Cerebellar nuclear complex (tissue), 1 donor: ENCODE measurements at regions not wholly inside any gene's neighbourhood (a gene's known extent, or its start where the extent isn't known, plus 50 kb on each side); places are given as distances from the start of the nearest gene placed in this dataset.

Experiments used
- DNase-seq, 2 experiments: peaks; one replicate each; lab custom pipeline; 2025; lab: John Stamatoyannopoulos, UW

DNA sequence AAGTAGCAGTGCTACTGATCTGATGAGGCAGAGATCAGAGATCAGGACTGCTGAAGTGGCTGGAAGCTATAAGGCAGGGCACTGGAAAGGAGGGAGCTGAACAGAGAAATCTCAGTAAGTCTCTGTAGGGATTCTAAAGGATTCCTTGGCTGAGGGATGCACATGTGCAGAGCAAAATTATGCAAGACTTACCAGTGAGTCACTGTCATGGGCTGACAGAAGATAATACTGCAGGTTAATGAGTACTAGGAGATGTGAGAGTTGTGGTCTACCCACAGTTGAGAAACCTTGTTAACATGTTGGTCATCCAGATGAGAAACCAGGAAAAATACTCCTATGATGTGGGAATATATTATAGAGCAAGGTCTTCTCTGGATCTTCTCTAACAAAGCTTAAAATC lies 378.1 kb downstream of the HAPSTR1 start:
- no peak for DNase-seq

DNA sequence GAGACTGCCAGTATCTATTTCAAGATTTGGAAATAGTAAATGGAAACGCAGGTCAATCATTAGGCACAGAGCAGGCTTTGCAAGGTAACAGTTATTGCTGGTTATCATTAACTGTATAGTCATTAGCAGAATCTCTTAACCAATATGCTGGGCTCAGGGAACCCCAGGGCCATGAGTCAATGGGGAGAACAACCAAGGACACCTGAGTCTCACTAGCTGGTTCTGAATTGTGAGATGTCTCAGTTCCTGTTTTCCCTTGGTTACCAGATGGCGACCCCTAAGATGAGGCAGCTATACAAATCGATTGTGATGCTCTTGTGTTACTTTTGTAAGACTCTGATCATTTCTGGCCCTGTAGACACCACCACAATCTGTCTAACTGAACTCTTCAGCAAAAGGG lies 385.3 kb downstream of the HAPSTR1 start:
- DNase-seq: no peak

DNA sequence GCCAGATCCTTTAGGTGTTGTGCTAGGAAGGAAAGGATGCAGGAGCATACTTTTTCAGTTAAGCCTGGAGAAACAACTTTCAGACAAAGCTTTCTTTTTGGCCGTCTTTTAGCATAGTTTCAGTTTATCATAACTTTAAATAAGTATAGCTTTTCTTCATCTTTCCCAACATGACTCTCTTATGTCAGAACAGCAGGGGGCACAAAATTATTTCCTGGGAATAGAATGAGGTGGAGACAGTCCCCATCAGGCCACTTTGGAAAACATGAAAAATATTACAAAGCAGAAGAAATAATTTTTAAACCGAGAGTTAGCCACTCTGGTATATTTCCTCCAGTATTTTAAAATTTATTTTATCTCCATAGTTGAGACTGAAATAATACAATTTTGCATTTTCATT lies 387.6 kb downstream of the HAPSTR1 start:
- no peak for DNase-seq

DNA sequence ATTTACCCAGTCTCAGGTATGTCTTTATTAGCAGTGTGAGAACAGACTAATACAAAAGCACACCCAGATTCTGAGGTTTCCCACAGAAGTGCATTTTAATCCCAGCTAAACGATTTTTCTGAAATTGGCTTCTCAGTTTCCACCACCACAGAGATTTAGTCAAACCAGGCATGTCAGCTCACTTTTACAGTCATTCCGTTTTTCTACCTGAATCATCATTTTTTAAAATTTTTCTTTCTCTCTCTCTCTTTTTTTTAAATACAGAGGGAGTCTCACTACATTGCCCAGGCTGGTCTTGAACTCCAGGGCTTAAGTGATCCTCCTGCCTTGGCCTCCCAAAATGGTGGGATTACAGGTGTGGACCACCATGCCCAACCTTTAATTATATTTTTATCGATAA lies 389.1 kb downstream of the HAPSTR1 start:
- no peak for DNase-seq

DNA sequence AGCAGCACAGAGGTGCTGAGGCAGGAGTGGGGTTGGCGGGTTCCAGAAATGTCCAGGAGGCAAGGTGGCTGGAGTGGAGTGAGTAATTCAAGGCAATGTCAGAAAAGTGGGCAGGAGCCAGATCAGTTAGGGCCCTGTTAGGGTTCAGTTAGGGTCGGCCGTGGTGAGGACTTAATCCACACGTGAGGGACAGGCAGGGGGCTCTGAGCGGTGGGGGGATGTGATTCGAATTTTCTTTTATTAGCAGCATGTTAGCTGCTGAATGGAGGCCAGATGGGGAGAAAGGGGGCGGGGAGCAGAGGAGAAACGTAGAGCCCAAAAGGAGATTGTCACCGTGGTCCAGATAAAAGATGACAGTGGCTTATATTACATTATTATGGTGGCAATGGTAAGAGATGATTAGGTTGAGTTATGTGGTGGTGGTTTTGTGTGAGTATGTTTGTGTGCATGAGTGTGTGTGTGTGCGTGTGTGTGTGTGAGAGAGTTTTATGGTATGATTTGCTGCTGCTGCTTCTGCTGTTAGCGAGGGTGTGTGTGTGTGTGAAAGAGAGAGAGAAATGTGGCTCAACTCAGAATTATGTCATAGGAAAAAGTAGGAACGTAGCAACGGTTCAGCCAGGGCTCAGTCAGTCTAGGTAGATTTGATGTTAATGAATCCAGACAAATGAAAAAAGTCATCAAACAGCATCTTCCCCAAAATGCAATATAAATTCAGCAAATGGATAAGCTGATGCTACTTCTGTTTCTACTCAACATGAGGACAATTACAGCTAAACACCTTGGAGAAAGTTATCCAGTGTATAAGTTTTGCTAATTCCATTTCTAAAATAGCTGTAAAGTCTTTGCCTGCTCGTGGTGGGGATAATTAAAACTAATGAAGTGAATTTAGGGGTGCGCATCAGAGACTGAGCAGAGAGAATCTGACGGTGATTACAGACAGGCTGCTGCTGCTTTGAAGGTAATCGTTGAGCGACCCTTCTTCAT lies 390.6 kb downstream of the HAPSTR1 start:
- no peak for DNase-seq

DNA sequence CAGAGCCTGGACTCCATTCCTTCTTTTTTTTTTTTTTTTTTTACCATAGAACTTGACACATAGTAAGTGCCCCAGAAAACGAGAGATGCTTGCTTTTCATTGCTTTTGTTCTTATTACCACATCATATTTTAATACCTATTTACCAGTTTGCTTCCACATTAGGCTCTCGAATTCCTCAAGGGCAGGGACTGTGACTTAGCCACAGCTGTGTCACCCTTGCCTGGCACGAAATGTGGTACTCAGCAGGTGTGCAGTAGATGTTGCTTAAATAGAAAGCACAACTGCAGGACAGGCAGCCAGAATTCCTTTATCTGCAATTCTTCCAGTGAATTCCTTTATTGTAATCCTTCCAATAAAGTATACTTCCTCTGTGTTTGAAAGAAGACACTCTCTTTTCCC lies 393.0 kb downstream of the HAPSTR1 start:
- no peak for DNase-seq

DNA sequence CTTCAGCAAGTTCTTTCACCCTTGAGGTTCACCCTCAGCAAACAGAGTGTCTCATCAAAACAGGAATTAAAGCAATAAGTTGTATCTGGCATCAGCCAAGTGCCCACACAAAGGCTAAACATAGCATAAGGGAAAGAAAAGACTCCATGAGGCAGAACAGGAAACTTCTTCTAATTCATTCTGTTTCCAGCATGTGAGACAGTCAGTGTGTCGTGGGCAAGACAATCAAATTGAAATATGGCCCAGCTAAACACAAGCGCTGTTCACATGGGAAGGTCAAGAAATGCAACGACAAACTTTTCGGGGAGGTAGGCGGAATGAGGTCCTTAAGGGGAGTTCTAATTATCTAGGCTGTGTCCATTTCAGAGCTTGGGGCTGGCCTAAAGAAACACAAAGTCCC lies 393.4 kb downstream of the HAPSTR1 start:
- no peak for DNase-seq

DNA sequence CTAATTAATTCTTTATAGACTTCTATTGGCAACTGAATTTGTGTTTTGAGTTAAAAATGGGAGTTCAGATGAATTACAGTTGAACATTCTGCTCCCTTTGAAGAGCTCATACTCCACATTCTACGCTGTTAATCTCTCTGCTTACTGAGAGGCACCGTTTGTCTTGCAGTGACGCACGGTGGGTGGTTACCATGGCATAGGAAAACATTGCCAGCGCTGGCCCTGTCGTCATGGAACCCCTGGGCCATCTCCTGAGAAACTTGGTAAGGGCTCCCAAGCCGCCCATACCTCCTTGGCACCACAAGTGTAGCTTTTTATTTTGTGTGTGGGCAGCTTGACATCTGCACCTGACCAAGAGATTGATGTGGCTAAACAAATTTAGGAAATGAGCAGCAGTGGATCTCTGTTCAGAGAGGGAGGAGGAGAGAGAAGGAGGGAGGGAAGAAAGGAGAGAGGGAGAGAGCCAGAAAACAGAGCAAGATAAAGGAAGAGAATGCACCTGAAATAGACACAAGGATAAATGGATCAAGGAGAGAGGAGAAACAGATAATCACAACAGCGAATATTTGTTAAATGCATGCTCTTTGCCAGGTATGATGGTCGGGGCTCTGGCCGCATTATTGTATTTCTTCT lies 398.5 kb downstream of the HAPSTR1 start:
- no peak for DNase-seq

DNA sequence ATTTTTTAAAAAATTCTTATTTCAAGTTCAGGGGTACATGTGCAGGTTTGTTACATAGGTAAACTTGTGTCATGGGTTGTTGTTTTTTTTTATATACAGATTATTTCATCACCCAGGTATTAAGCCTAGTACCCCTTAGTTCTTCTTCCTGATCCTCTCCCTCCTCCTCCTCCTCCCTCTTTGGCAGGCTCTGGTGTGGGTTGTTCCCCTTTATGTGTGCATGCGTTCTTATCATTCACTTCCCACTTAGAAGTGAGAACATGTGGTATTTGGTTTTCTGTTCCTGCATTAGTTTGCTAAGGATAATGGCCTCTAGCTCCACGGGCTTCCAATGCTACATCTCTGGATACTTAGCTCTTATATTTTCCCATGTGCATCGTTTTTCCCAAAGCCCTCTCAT lies 404.4 kb downstream of the HAPSTR1 start:
- no peak for DNase-seq

DNA sequence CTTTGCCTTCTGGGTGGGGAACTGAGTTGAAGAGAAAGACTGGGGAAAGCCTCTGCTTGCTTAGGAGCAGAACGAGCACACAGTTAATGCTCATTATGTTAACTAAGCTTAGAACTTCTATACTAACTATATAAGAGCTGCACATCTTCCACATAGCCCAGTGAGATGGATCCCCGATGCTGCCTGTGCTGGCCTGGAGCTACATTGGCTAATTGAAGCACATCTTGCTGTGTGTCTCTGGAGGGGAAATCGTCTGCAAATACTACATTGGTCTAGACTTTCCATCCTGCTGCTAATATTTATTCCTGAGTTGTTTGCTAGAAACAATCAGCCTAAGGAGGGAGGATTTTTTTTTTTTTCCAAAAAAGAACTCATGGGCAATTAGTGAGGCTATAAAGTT lies 406.3 kb downstream of the HAPSTR1 start:
- no peak for DNase-seq

DNA sequence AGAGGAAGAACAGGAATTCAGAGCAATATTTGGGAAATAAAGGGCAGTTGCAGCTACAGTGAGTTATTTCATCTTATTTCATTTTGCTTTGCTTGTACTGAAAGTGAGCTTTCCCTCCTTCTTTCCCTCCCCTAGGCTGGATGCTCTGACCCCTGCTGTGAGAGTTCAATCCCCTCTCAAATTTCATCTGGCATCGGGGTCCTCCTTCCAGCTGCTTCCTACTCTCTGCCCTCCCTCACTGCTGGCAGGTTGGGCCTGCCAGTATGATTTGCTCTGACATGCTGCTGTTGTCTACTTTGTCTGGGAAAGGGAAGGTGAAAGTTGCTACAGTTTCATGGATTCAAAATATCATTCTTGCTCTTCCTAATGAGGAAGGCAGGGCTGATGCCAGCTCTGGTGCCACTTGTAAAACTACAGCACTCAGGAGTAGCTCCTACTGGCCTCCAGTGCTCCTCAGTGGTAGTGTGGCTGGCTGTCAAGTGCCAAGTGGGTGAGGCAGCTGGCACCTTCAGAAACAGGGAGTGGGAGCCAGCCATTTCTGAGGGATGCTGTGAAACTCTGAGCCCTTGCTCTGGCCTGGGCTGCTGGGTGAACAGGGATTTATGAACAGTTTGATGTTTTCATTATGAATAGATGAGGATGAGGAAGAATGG lies 408.6 kb downstream of the HAPSTR1 start:
- no peak for DNase-seq

DNA sequence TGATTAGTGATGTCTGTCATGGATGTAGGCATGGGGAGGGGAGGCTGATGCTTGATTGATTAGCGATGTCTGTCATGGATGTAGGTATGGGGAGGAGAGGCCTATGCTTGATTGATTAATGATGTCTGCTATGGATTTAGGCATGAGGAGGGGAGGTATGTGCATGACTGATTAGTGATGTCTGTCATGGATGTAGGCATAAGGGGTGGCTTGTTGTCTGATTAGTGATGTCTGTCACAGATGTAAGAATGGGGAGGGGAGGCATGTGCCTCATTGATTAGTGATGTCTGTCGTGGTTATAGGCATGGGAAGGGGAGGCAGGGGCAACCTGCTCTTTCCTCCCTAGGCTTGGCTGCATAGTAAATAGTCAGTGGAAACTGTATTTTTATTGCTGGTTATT lies 409.4 kb downstream of the HAPSTR1 start:
- no peak for DNase-seq

DNA sequence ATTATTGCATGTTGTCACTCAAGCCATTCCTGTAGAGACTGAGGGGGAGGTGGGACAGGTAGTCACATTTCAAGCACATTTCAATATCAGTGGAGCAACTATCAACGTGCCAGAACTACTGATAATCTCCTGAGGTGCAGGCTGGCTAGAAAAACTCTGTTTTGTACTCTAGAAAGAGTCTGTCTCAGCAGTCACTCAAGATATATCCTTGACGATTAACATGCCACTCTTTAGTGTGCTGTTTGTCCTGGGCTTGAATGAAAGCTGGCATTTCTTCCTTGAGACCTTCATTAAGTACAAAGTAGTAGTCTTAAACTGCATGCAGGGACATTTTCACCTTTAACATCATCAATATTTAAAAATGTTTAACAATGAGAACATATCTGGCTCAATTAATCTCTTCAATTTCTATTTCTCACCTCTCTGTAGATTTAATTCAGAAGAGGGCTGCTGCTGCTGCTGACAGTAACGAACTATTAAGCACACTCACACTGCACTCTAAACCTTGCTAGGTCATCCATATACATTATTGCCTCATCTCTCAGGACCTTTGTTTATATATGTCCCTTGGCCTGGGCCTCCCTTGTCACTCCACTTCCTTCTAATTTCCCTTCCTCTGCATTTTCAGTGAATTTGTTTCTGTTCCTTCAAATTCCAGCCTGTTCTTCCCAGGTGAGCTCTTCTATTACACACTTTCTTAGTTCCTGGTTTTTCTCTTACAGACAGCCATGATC lies 412.0 kb downstream of the HAPSTR1 start:
- DNase-seq: no peak

DNA sequence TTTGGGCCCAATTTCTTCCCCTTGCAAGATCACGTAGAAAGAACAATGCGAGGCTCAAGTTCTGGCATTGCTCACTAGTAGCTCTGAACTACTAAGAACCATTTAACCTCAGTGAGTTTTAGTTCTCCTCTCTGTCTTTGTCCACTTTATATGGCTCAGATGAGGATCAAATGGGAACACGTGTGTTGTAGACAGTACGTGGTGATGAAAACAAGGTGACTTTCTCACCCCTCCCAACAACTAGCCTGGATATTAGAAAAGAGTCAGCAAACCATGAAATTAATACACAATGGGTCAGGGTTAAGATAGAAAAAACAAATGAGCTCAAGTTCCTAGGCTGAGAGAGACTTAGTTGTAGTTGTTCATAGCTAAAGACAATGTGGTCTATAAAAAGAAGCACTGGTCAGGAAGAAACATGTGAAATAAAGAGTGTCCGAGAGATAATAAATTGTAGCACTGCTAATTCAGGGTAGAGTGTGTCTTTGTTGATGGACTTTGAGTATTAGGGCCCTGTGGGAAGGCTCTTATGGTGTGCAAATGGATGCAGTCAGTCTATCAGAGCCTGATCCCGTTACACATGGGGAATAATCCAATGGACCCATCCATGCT lies 417.0 kb downstream of the HAPSTR1 start:
- DNase-seq: no peak

DNA sequence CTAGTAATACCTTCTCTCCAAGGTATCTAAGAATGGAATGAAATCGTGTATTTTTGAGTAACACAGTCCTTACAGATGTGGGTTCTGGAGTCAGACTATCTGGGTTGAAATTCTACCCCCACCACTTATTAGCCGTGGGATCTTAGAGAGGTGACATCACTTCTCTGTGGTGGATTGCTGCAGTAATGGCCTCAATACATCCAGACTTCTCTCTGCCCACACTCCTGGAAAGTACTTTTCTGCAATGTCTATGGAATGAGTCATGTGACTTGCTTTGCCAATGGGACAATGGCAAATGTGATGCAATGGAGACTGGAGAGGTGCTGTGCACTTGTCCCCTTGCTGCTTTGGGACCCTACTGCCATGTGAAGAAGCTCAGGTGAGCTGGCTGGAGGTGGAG lies 418.2 kb downstream of the HAPSTR1 start:
- no peak for DNase-seq

DNA sequence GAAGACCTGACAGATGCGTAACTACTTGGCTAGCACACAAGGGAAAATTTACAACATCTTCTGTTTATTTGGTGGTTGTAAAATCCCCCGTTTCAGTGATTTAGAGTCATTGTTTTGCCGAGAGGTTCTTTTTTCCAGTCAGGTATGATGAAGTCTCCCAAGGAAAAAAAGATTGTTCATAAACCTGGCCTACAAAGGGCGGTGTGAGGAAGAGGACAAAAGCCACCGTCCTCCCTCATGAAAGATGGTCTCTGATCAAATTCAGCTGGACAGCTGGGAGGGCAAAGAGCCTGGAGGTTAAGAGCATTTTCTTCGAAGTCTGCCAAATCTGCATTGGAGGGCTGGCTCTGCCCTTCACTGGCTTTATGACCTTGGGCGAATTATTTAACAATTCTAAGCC lies 419.9 kb downstream of the HAPSTR1 start:
- DNase-seq: no peak

DNA sequence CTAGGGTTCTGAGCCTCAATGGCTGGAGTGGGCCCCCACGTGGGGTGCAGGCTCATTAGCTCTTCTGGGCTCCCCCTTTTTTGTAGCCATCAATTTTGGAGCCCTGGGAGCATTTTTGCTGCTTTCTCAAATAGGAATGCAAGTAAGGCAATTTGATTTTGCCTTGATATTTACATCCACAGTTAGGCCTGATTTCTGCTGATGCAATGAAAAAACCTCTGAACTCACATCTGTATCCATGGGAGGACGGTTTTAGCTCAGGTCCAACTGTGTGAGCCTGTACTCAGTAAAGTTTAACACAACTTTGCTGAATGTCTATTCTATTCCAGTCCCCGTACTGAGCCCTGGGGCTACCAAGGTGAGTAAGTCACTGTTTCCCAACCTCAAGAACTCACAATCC lies 425.0 kb downstream of the HAPSTR1 start:
- no peak for DNase-seq

DNA sequence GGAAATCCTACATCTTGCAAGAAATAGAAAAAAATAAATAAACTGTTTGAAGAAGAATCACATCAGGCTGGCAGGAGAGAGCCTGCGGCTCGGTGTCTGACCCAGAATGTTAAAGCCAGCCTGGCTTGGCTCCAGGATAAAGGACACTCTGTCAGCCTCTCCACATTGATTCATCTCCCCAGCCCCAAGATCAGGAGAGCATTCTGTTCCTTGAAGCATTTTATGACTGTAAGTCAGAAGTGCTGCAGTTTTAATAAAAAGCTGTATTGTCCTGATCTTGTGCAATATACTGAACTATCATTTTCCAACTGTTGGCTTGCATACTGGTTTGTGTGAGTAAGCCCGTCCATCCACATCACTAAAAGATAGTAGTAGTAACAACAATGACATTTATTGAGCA lies 426.6 kb downstream of the HAPSTR1 start:
- no peak for DNase-seq

DNA sequence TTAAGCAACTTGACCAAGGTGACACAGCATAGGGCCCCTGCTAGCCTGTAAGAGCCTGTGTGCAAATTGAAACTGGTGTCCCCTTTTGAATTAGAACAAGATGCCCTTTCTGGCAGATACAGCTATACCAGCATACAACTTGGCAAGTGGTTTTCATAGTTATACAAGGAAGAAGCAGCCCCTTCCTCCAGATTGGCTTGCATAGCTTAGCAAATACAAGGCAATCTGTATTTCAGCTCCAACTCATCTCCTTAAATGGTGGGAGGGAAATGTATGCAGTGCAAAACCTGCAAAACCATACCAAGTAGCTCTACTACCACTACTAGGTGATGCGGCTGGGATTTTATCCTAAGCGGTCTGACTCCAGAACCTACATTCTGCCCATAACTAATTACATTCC lies 427.1 kb downstream of the HAPSTR1 start:
- DNase-seq: no peak

DNA sequence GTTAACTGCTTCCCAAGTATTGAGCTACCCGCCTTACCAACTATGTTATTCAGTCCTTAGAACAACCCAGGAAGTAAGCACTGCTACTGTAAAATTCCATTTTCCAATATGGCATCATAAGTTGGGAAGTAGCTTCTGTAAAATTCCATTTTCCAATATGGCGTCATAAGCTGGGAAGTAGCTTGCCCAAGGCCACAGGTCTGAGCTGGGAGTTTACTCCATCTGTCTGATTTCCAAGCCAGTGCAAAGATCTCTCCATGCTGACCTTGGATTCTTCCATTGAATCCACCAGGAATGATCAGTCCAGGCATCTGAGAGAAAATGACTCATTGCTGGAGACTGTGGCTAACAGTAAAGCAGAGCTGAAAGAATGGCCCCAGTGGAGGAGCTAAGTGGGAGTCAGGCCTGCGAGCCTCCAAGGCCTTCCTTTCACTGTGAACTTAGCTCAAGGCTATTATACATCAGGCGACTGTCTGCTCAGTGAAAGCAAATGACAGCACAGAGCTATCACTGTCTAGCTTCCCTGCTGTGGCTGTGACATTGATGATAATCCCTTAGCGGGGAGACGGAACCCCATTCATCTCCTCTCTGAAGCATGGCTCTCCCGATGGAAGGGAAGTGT lies 430.4 kb downstream of the HAPSTR1 start:
- no peak for DNase-seq

DNA sequence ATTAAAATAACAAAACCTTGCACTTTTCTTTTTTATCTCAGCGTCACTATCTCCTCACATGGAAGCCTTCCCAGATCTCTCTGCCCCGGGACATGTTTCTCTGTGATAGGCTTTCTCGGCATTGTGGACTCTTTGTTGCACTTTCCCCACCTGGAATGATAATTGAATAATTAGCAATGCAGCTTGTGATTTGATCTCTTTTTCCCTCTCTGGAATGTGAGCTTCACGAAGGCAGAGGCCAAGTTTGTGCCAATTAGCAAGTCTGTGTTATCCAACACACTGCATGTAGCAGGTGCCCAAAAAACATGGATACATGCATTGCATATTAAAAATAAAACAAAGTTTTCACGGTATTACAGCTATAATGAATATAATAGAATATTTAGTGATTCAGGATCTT lies 431.2 kb downstream of the HAPSTR1 start:
- DNase-seq: no peak
